ENCODE measurements at regions not wholly inside any gene's neighbourhood (a gene's known extent, or its start where the extent isn't known, plus 50 kb on each side); places are given as distances from the start of the nearest gene placed in this dataset.

DNA sequence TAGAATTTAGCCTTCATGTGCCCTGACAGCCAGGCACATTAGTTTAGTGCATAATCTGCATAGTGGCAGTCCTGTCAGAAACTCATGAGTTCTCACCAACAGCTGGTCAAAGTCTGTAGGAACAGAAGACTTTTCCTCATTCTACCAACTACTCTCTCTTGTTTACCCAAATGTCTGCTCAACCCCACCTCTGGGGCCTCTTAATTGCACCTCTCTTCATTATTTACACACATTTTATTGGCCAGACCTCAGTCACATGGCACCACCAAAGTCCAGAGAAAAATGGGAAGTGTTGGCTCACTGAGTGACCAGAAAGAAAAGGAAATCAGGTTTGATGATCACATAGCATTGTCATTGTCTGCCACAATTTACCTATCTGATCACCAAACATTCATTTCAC, 114.6 kb upstream of the PLXNC1 start:
- TF ChIP-seq, protein P1, sequence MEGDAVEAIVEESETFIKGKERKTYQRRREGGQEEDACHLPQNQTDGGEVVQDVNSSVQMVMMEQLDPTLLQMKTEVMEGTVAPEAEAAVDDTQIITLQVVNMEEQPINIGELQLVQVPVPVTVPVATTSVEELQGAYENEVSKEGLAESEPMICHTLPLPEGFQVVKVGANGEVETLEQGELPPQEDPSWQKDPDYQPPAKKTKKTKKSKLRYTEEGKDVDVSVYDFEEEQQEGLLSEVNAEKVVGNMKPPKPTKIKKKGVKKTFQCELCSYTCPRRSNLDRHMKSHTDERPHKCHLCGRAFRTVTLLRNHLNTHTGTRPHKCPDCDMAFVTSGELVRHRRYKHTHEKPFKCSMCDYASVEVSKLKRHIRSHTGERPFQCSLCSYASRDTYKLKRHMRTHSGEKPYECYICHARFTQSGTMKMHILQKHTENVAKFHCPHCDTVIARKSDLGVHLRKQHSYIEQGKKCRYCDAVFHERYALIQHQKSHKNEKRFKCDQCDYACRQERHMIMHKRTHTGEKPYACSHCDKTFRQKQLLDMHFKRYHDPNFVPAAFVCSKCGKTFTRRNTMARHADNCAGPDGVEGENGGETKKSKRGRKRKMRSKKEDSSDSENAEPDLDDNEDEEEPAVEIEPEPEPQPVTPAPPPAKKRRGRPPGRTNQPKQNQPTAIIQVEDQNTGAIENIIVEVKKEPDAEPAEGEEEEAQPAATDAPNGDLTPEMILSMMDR (IDR thresholded peaks at IDR 0.05; ENCODE audit: unreplicated experiment): no peak
- H3K9me3 Mint-ChIP-seq (ENCODE audit: low read depth): peaks cover 7% of the 10 kb centered on the region
- no peaks in the 10 kb centered on the region for H3K36me3 Mint-ChIP-seq (ENCODE audit: insufficient read depth)
- no peak overlapping the region for H3K27ac Mint-ChIP-seq
- H3K4me3 Mint-ChIP-seq (ENCODE audit: low read depth): no peak overlapping the region
- DNase-seq (ENCODE audit: low spot score, unreplicated experiment): no peak
- peaks cover 3% of the 10 kb centered on the region for H3K27me3 Mint-ChIP-seq
- no peaks in the 10 kb centered on the region for H3K4me1 Mint-ChIP-seq (ENCODE audit: low read depth)

DNA sequence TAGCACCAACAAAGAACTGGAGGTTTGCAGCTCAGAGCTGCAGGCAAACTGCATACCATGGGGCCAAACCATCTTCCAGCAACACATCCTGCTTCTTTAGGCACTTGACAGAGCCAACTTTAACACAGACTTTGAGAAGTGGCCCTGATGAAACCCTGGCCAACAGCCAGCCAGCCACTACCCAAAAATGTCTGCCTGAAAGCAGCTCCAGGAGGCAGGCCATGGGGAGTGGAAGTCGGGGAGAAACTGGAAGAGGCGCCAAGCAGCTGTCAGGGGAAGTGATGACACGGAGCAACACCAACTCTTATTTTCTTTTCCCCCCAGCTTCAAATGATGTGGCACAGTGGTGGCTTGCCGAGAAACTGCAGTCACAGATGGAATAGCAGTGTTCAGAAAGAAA, 110.9 kb upstream of the PLXNC1 start:
- Mint-ChIP-seq H3K27ac (no peak overlapping the region), H3K4me1 (ENCODE audit: low read depth) (peaks cover 2% of the 10 kb centered on the region), H3K36me3 (ENCODE audit: insufficient read depth) (no peaks in the 10 kb centered on the region), H3K9me3 (ENCODE audit: low read depth) (peaks cover 11% of the 10 kb centered on the region), H3K27me3 (no peaks in the 10 kb centered on the region), H3K4me3 (ENCODE audit: low read depth) (no peak overlapping the region)
- TF ChIP-seq, protein P1 (IDR thresholded peaks at IDR 0.05; ENCODE audit: unreplicated experiment): no peak
- DNase-seq (ENCODE audit: low spot score, unreplicated experiment): no peak

DNA sequence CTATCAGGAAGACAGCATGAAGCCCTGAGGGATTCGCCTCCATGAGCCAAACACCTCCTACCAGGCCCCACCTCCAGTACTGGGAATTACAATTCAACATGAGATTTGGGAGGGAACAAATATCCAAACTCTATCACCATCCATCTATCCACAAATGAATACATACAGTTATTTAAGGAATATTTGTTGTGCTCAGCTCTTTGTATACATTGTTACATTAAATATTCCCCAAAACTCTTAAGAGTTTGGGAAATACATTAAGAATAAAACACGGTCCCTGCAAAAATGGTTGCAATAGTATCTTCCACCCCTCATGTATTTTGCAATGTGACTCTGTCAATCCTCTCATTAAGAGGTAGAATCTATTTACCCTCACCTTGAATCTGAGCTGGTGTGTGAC, 109.8 kb upstream of the PLXNC1 start:
- peaks cover 2% of the 10 kb centered on the region for H3K4me1 Mint-ChIP-seq (ENCODE audit: low read depth)
- no peak for DNase-seq (ENCODE audit: low spot score, unreplicated experiment)
- no peak overlapping the region for H3K4me3 Mint-ChIP-seq (ENCODE audit: low read depth)
- H3K9me3 Mint-ChIP-seq (ENCODE audit: low read depth): peaks cover 11% of the 10 kb centered on the region
- H3K27ac Mint-ChIP-seq: no peak overlapping the region
- H3K27me3 Mint-ChIP-seq: no peaks in the 10 kb centered on the region
- no peaks in the 10 kb centered on the region for H3K36me3 Mint-ChIP-seq (ENCODE audit: insufficient read depth)
- TF ChIP-seq, protein P1 (IDR thresholded peaks at IDR 0.05; ENCODE audit: unreplicated experiment): no peak

DNA sequence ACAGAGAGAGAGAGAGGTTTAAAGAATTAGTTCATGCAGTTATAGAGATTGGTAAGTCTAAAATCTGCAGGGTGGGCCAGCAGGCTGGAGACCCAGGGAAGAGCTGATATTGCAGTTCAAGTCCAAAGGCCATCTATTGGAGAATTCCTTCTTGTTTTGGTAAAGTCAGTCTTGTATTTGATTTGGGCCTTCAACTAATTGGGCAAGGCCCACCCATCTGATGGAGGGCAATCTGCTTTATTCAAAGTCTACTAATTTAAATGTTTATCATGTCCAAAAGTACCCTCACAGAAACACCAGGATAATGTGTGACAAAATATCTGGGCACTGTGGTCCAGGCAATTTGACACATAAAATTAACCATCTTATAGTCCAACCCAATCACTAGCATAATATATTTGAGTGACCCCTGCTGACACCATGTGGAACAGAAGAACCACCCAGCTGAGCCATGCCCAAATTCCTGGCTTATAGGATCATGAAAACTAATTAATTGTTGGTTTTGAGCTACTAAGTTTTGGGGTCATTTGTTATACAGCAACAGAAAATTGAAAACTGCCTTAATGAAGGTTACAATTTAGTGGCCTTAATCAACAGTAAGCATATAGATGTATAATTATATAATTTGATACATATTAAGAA, 109.1 kb upstream of the PLXNC1 start:
- Mint-ChIP-seq H3K9me3 (ENCODE audit: low read depth) (peaks cover 9% of the 10 kb centered on the region), H3K4me1 (ENCODE audit: low read depth) (peaks cover 2% of the 10 kb centered on the region), H3K27ac (no peak overlapping the region), H3K36me3 (ENCODE audit: insufficient read depth) (no peaks in the 10 kb centered on the region), H3K27me3 (no peaks in the 10 kb centered on the region), H3K4me3 (ENCODE audit: low read depth) (no peak overlapping the region)
- no peak for DNase-seq (ENCODE audit: low spot score, unreplicated experiment)
- TF ChIP-seq, protein P1 (IDR thresholded peaks at IDR 0.05; ENCODE audit: unreplicated experiment): no peak

DNA sequence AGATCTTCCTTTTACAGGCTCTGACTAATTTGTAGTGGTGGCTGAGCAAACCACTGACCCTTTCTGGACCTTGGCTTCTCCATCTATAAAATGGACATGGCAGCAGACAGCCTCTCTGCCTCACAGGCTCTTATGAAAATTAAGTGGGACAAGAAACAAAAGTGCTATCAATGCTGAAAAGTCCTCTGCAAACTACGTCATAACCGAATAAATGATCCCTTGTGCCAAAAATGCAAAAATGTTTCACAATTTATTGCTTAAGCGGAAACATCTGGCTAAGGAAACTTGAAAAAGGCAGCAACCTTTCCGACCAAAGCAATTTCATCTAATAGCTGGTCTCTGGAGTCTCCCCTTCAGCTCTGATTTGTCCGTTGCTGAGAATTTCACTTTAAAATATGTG, 108.5 kb upstream of the PLXNC1 start:
- Mint-ChIP-seq H3K27me3 (no peaks in the 10 kb centered on the region), H3K36me3 (ENCODE audit: insufficient read depth) (no peaks in the 10 kb centered on the region), H3K9me3 (ENCODE audit: low read depth) (peaks cover 4% of the 10 kb centered on the region), H3K4me1 (ENCODE audit: low read depth) (peaks cover 2% of the 10 kb centered on the region), H3K27ac (no peak overlapping the region), H3K4me3 (ENCODE audit: low read depth) (no peak overlapping the region)
- TF ChIP-seq, protein P1 (IDR thresholded peaks at IDR 0.05; ENCODE audit: unreplicated experiment): no peak
- DNase-seq (ENCODE audit: low spot score, unreplicated experiment): no peak
